ENCODE measurements at regions not wholly inside any gene's neighbourhood (a gene's known extent, or its start where the extent isn't known, plus 50 kb on each side); places are given as distances from the start of the nearest gene placed in this dataset.

- Histone ChIP-seq H3K4me1 (no peaks in the 10 kb centered on the region), H3K36me3 (ENCODE audit: control insufficient read depth, insufficient read depth, low read length) (no peaks in the 10 kb centered on the region), H3K4me3 (ENCODE audit: low read depth, low read length) (no peak overlapping the region), H3K27me3 (replicated peaks; ENCODE audit: control insufficient read depth, insufficient read depth, low read length) (no peaks in the 10 kb centered on the region), H3K9me3 (peaks cover 13% of the 10 kb centered on the region; the same call in 1 of the 2 replicates)
- ChIA-PET CTCF (no interaction called here), POLR2A (no interaction called here)
- H3K27ac Mint-ChIP-seq (ENCODE audit: unreplicated experiment) = no peak overlapping the region
- H3K27me3 Mint-ChIP-seq (ENCODE audit: insufficient read depth, unreplicated experiment) = no peaks in the 10 kb centered on the region
- H3K4me1 Mint-ChIP-seq (ENCODE audit: low read depth, unreplicated experiment) = no peaks in the 10 kb centered on the region
- H3K4me3 Mint-ChIP-seq (ENCODE audit: unreplicated experiment) = no peak overlapping the region
- peaks cover 20% of the 10 kb centered on the region for H3K9me3 Mint-ChIP-seq (ENCODE audit: unreplicated experiment)
- no peak for DNase-seq
- no peaks in the 10 kb centered on the region for H3K36me3 Mint-ChIP-seq (ENCODE audit: insufficient read depth, unreplicated experiment)
- TF ChIP-seq, protein P1, sequence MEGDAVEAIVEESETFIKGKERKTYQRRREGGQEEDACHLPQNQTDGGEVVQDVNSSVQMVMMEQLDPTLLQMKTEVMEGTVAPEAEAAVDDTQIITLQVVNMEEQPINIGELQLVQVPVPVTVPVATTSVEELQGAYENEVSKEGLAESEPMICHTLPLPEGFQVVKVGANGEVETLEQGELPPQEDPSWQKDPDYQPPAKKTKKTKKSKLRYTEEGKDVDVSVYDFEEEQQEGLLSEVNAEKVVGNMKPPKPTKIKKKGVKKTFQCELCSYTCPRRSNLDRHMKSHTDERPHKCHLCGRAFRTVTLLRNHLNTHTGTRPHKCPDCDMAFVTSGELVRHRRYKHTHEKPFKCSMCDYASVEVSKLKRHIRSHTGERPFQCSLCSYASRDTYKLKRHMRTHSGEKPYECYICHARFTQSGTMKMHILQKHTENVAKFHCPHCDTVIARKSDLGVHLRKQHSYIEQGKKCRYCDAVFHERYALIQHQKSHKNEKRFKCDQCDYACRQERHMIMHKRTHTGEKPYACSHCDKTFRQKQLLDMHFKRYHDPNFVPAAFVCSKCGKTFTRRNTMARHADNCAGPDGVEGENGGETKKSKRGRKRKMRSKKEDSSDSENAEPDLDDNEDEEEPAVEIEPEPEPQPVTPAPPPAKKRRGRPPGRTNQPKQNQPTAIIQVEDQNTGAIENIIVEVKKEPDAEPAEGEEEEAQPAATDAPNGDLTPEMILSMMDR (IDR thresholded peaks at IDR 0.05; ENCODE audit: insufficient read depth in 1 of 2, low read depth in 1 of 2, low read length in 1 of 2, severe bottlenecking in 1 of 2, unreplicated experiment in 1 of 2) = no peak
- BruUV-seq (replicated peaks) = no TSS peak
- intact Hi-C loops (cut with micrococcal nuclease; ENCODE audit: unreplicated experiment) = no loop called here
Observed at GRCh38 chr13:34654203-34654602, 287.9 kb upstream of the NBEA start.

DNA sequence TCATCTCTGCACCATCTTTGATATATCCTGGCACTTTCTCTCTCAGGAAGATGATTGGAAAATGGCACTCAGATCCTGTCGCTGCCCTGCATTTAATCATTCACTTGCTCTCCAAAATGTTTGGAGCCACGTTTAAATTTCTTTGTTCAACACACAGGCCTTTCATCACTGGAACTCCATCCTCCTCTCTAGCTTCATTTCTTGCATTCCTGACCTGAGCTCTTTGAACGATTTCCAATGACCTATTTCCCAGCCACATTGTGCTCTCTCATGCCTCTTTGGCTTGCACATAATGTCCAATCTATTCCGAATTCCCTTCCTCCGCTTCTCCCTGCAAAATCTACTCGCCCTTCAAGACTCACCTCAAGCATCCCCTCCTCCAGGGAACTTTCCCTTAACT is 287.4 kb upstream of the NBEA start:
- TF ChIP-seq, protein P1 (IDR thresholded peaks at IDR 0.05; ENCODE audit: insufficient read depth in 1 of 2, low read depth in 1 of 2, low read length in 1 of 2, severe bottlenecking in 1 of 2, unreplicated experiment in 1 of 2) = no peak
- no peak overlapping the region for H3K27ac Mint-ChIP-seq (ENCODE audit: unreplicated experiment)
- no peaks in the 10 kb centered on the region for H3K36me3 Mint-ChIP-seq (ENCODE audit: insufficient read depth, unreplicated experiment)
- H3K4me3 ChIP-seq (ENCODE audit: low read depth, low read length) = no peak overlapping the region
- CTCF ChIA-PET = no interaction called here
- POLR2A ChIA-PET = no interaction called here
- H3K9me3 ChIP-seq = peaks cover 11% of the 10 kb centered on the region; the same call in 1 of the 2 replicates
- no peak overlapping the region for H3K4me3 Mint-ChIP-seq (ENCODE audit: unreplicated experiment)
- H3K36me3 ChIP-seq (ENCODE audit: control insufficient read depth, insufficient read depth, low read length) = no peaks in the 10 kb centered on the region
- H3K9me3 Mint-ChIP-seq (ENCODE audit: unreplicated experiment) = peaks cover 20% of the 10 kb centered on the region
- intact Hi-C loops (cut with micrococcal nuclease; ENCODE audit: unreplicated experiment) = no loop called here
- no peaks in the 10 kb centered on the region for H3K27me3 Mint-ChIP-seq (ENCODE audit: insufficient read depth, unreplicated experiment)
- BruUV-seq (replicated peaks) = no TSS peak
- no peak for DNase-seq
- H3K4me1 Mint-ChIP-seq (ENCODE audit: low read depth, unreplicated experiment) = no peaks in the 10 kb centered on the region
- no peaks in the 10 kb centered on the region for H3K4me1 ChIP-seq
- H3K27me3 ChIP-seq (replicated peaks; ENCODE audit: control insufficient read depth, insufficient read depth, low read length) = no peaks in the 10 kb centered on the region

- BruUV-seq (replicated peaks) = no TSS peak
- intact Hi-C loops (cut with micrococcal nuclease; ENCODE audit: unreplicated experiment) = no loop called here
- H3K27ac Mint-ChIP-seq (ENCODE audit: unreplicated experiment) = no peak overlapping the region
- H3K4me1 Mint-ChIP-seq (ENCODE audit: low read depth, unreplicated experiment) = no peaks in the 10 kb centered on the region
- no peak overlapping the region for H3K4me3 Mint-ChIP-seq (ENCODE audit: unreplicated experiment)
- Histone ChIP-seq H3K36me3 (ENCODE audit: control insufficient read depth, insufficient read depth, low read length) (no peaks in the 10 kb centered on the region), H3K27me3 (replicated peaks; ENCODE audit: control insufficient read depth, insufficient read depth, low read length) (no peaks in the 10 kb centered on the region), H3K4me3 (ENCODE audit: low read depth, low read length) (no peak overlapping the region), H3K4me1 (no peaks in the 10 kb centered on the region), H3K9me3 (peaks cover 8% of the 10 kb centered on the region; the same call in 1 of the 2 replicates)
- H3K36me3 Mint-ChIP-seq (ENCODE audit: insufficient read depth, unreplicated experiment) = no peaks in the 10 kb centered on the region
- H3K9me3 Mint-ChIP-seq (ENCODE audit: unreplicated experiment) = peaks cover 20% of the 10 kb centered on the region
- H3K27me3 Mint-ChIP-seq (ENCODE audit: insufficient read depth, unreplicated experiment) = no peaks in the 10 kb centered on the region
- POLR2A ChIA-PET = no interaction called here
- TF ChIP-seq, protein P1 (IDR thresholded peaks at IDR 0.05; ENCODE audit: insufficient read depth in 1 of 2, low read depth in 1 of 2, low read length in 1 of 2, severe bottlenecking in 1 of 2, unreplicated experiment in 1 of 2) = no peak
- CTCF ChIA-PET = no interaction called here
- DNase-seq = no peak
Observed at GRCh38 chr13:34655554-34655953, 286.5 kb upstream of the NBEA start.

Measured in Caco-2 (cell line).